ENCODE measurements at regions not wholly inside any gene's neighbourhood (a gene's known extent, or its start where the extent isn't known, plus 50 kb on each side); places are given as distances from the start of the nearest gene placed in this dataset.

GRCh38 chr1:29499104-29499650 lies 262.9 kb downstream of the PTPRU start:
- DNase-seq (ENCODE audit: low spot score) = no peak
- no peak overlapping the region for H3K27ac ChIP-seq
- CTCF ChIA-PET = no interaction called here
- TF ChIP-seq CTCF (conservative IDR thresholded peaks at IDR 0.05; ENCODE audit: low read depth) = no peak
- POLR2A ChIA-PET (ENCODE audit: low non-redundant PET) = no interaction called here

GRCh38 chr1:29498126-29499103 lies 262.1 kb downstream of the PTPRU start:
- ChIA-PET CTCF (no interaction called here), POLR2A (ENCODE audit: low non-redundant PET) (no interaction called here)
- DNase-seq (ENCODE audit: low spot score) = no peak
- no peak for TF ChIP-seq CTCF (conservative IDR thresholded peaks at IDR 0.05; ENCODE audit: low read depth)
- no peak overlapping the region for H3K27ac ChIP-seq

GRCh38 chr1:29497395-29498125 lies 261.2 kb downstream of the PTPRU start:
- TF ChIP-seq CTCF (conservative IDR thresholded peaks at IDR 0.05; ENCODE audit: low read depth) = no peak
- ChIA-PET POLR2A (ENCODE audit: low non-redundant PET) (no interaction called here), CTCF (interaction anchor here (0.9 kb wide), 1 partner anchor 614 kb away, joined by 3 read pairs; no protein-coding TSS in a partner anchor)
- DNase-seq (ENCODE audit: low spot score) = no peak
- H3K27ac ChIP-seq = no peak overlapping the region

GRCh38 chr1:29496701-29497100 lies 260.4 kb downstream of the PTPRU start:
- DNase-seq (ENCODE audit: low spot score) = no peak
- POLR2A ChIA-PET (ENCODE audit: low non-redundant PET) = no interaction called here
- no peak for TF ChIP-seq CTCF (conservative IDR thresholded peaks at IDR 0.05; ENCODE audit: low read depth)
- H3K27ac ChIP-seq = no peak overlapping the region
- CTCF ChIA-PET = interaction anchor here (0.6 to 0.9 kb wide), 2 partner anchors 615 to 616 kb away, joined by 3 to 4 read pairs; no protein-coding TSS in a partner anchor

GRCh38 chr1:29490204-29490934 lies 254.0 kb downstream of the PTPRU start:
- no peak overlapping the region for H3K27ac ChIP-seq
- TF ChIP-seq CTCF (conservative IDR thresholded peaks at IDR 0.05; ENCODE audit: low read depth) = no peak
- ChIA-PET CTCF (no interaction called here), POLR2A (ENCODE audit: low non-redundant PET) (no interaction called here)
- no peak for DNase-seq (ENCODE audit: low spot score)

GRCh38 chr1:29489471-29489870 lies 253.1 kb downstream of the PTPRU start:
- TF ChIP-seq CTCF (conservative IDR thresholded peaks at IDR 0.05; ENCODE audit: low read depth) = no peak
- ChIA-PET POLR2A (ENCODE audit: low non-redundant PET) (no interaction called here), CTCF (no interaction called here)
- DNase-seq (ENCODE audit: low spot score) = no peak
- no peak overlapping the region for H3K27ac ChIP-seq

All from RWPE1 (cell line).